HG02642 (cell line): ENCODE measurements at regions not wholly inside any gene's neighbourhood (a gene's known extent, or its start where the extent isn't known, plus 50 kb on each side); places are given as distances from the start of the nearest gene placed in this dataset.

Source experiments
- ATAC-seq: cut with Tn5 transposase; IDR thresholded peaks from one replicate; pipeline ENCODE4 v1.9.1; 2021; ENCODE audit warnings: mild to moderate bottlenecking; ENCODE audit not compliant: unreplicated experiment, poor library complexity

GRCh38 chr16:13291591-13292333 lies 390.4 kb downstream of the SHISA9 start:
- no peak for ATAC-seq

GRCh38 chr16:13296206-13296605 lies 394.8 kb downstream of the SHISA9 start:
- ATAC-seq, result no peak

- ATAC-seq, result no peak
Measured at GRCh38 chr16:13298666-13299065, 397.3 kb downstream of the SHISA9 start.

GRCh38 chr16:13300066-13300840 lies 398.9 kb downstream of the SHISA9 start:
- no peak for ATAC-seq

GRCh38 chr16:13305019-13305755 lies 403.8 kb downstream of the SHISA9 start:
- no peak for ATAC-seq

- ATAC-seq, result no peak
Measured at GRCh38 chr16:13306161-13306995, 405.0 kb downstream of the SHISA9 start.

GRCh38 chr16:13307255-13307654 lies 405.9 kb downstream of the SHISA9 start:
- no peak for ATAC-seq

GRCh38 chr16:13307851-13308250 lies 406.5 kb downstream of the SHISA9 start:
- no peak for ATAC-seq

- ATAC-seq, result no peak
Measured at GRCh38 chr16:13312063-13312462, 410.7 kb downstream of the SHISA9 start.

- no peak for ATAC-seq
Measured at GRCh38 chr16:13313351-13313750, 412.0 kb downstream of the SHISA9 start.

- no peak for ATAC-seq
Measured at GRCh38 chr16:13314633-13315032, 413.2 kb downstream of the SHISA9 start.

GRCh38 chr16:13315642-13316427 lies 414.4 kb downstream of the SHISA9 start:
- ATAC-seq, result no peak

- no peak for ATAC-seq
Measured at GRCh38 chr16:13322336-13322735, 420.9 kb downstream of the SHISA9 start.

GRCh38 chr16:13324851-13325250 lies 423.5 kb downstream of the SHISA9 start:
- no peak for ATAC-seq

GRCh38 chr16:13325396-13325795 lies 424.0 kb downstream of the SHISA9 start:
- ATAC-seq, result no peak

- ATAC-seq, result no peak
Measured at GRCh38 chr16:13331918-13332317, 430.5 kb downstream of the SHISA9 start.

- no peak for ATAC-seq
Measured at GRCh38 chr16:13332713-13333255, 431.4 kb downstream of the SHISA9 start.

GRCh38 chr16:13333336-13333735 lies 431.9 kb downstream of the SHISA9 start:
- ATAC-seq, result no peak

- no peak for ATAC-seq
Measured at GRCh38 chr16:13335879-13336278, 434.5 kb downstream of the SHISA9 start.
